ENCODE measurements at regions not wholly inside any gene's neighbourhood (a gene's known extent, or its start where the extent isn't known, plus 50 kb on each side); places are given as distances from the start of the nearest gene placed in this dataset.
A peak's percentile ranks its signal among the peaks of the same experiment; 100 is the strongest.

DNA sequence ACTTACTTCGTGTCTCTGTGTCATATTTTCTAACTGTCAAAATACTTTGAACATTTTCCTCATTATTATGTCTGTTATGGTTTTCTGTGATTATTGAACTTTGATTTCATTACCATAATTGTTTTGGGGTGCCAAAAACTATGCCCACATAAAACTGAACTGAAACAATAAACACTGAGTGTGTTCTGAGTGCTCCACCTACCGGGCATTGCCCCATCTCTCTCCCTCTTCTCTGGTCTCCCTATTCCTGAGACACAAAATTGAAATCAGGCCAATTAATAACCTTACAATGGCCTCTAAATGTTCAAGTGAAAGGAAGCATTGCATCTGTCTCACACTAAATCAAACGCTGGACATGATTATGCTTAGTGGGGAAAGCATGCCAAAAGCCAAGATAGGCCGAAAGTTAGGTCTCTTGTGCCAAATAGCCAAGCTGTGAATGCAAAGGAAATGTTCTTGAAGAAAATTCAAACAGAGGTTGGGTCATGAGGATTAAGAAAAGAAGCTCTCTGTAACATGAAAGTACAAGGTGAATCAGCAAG is 972.3 kb downstream of the PCDH7 start:
- H3K4me3 Mint-ChIP-seq (ENCODE audit: unreplicated experiment): no peak overlapping the region
- no peaks in the 10 kb centered on the region for H3K36me3 Mint-ChIP-seq (ENCODE audit: low read depth, unreplicated experiment)
- no peak overlapping the region for H3K27ac Mint-ChIP-seq (ENCODE audit: unreplicated experiment)
- no peaks in the 10 kb centered on the region for H3K9me3 Mint-ChIP-seq (ENCODE audit: unreplicated experiment)
- H3K4me1 Mint-ChIP-seq (ENCODE audit: unreplicated experiment): no peaks in the 10 kb centered on the region
- DNase-seq (ENCODE audit: low spot score): no peak
- TF ChIP-seq, protein P1, sequence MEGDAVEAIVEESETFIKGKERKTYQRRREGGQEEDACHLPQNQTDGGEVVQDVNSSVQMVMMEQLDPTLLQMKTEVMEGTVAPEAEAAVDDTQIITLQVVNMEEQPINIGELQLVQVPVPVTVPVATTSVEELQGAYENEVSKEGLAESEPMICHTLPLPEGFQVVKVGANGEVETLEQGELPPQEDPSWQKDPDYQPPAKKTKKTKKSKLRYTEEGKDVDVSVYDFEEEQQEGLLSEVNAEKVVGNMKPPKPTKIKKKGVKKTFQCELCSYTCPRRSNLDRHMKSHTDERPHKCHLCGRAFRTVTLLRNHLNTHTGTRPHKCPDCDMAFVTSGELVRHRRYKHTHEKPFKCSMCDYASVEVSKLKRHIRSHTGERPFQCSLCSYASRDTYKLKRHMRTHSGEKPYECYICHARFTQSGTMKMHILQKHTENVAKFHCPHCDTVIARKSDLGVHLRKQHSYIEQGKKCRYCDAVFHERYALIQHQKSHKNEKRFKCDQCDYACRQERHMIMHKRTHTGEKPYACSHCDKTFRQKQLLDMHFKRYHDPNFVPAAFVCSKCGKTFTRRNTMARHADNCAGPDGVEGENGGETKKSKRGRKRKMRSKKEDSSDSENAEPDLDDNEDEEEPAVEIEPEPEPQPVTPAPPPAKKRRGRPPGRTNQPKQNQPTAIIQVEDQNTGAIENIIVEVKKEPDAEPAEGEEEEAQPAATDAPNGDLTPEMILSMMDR (IDR thresholded peaks at IDR 0.05; ENCODE audit: unreplicated experiment): no peak
- no peaks in the 10 kb centered on the region for H3K27me3 Mint-ChIP-seq (ENCODE audit: unreplicated experiment)

DNA sequence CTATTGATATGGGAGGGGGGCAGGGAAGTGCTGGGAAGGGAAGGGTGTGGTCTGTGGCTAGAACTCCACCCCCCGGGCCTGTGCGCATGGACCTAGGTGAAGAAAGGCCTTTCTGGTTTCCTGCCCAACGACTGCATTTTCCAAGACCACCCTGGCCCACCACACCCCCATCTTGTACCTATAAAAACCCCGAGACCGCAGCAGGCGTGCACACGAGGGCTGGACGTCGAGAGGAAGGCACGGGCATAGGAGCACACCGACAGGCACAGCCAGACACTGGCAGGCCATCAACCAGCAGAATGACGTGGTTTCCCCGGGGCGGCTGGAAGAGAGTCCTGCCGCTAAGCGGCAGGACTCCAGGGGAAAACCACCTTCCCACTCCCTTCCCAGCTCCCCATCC is 981.1 kb downstream of the PCDH7 start:
- H3K4me1 Mint-ChIP-seq (ENCODE audit: unreplicated experiment): no peaks in the 10 kb centered on the region
- TF ChIP-seq, protein P1 (IDR thresholded peaks at IDR 0.05; ENCODE audit: unreplicated experiment): no peak
- no peaks in the 10 kb centered on the region for H3K9me3 Mint-ChIP-seq (ENCODE audit: unreplicated experiment)
- no peaks in the 10 kb centered on the region for H3K36me3 Mint-ChIP-seq (ENCODE audit: low read depth, unreplicated experiment)
- peaks cover 3% of the 10 kb centered on the region for H3K27me3 Mint-ChIP-seq (ENCODE audit: unreplicated experiment)
- H3K4me3 Mint-ChIP-seq (ENCODE audit: unreplicated experiment): no peak overlapping the region
- peak overlapping the region; percentile 55 for H3K27ac Mint-ChIP-seq (ENCODE audit: unreplicated experiment)
- no peak for DNase-seq (ENCODE audit: low spot score)

DNA sequence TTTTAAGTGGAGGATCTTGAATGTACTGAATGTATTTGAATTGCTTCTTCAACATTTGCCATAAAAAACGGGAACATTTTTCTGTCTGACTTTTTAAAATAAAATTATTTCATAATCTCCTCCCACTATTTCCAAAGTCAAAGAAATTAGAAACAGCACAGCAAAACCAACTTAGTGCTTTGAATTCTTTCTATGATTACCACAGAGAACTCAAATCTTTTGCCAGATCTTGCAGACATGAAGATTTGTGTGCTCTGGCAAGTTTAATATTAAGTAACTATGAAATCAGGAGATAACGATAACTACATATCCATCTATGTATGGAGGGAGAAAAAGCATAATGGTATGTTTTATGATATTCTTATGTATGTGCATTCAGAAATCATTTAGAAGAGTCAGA is 982.2 kb downstream of the PCDH7 start:
- H3K27me3 Mint-ChIP-seq (ENCODE audit: unreplicated experiment): peaks cover 3% of the 10 kb centered on the region
- TF ChIP-seq, protein P1 (IDR thresholded peaks at IDR 0.05; ENCODE audit: unreplicated experiment): no peak

DNA sequence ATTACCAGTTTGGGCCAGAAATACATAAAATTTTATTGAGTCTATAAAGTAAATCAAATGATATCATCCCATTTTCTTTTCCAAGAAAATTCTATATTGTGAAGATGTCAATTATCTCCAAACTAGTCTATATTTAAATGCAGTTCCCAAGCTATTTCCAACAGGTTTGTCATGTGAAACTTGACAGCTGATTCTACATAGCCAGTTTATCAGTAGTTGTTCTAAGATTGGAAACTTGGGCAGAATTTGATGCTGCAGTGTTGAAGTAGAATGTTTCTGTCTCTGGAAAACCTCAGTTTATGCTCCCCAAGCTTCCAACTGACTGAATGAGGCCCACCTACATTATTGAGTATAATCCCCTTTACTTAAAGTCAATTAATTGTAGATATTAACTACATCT is 994.1 kb downstream of the PCDH7 start:
- Mint-ChIP-seq H3K4me1 (ENCODE audit: unreplicated experiment) (no peaks in the 10 kb centered on the region), H3K27ac (ENCODE audit: unreplicated experiment) (no peak overlapping the region), H3K36me3 (ENCODE audit: low read depth, unreplicated experiment) (no peaks in the 10 kb centered on the region), H3K9me3 (ENCODE audit: unreplicated experiment) (no peaks in the 10 kb centered on the region), H3K27me3 (ENCODE audit: unreplicated experiment) (no peaks in the 10 kb centered on the region), H3K4me3 (ENCODE audit: unreplicated experiment) (no peak overlapping the region)
- DNase-seq (ENCODE audit: low spot score): no peak
- TF ChIP-seq, protein P1 (IDR thresholded peaks at IDR 0.05; ENCODE audit: unreplicated experiment): no peak

More for the DNA sequence above, 982.2 kb downstream of the PCDH7 start:
- Mint-ChIP-seq H3K4me1 (ENCODE audit: unreplicated experiment) (no peaks in the 10 kb centered on the region), H3K36me3 (ENCODE audit: low read depth, unreplicated experiment) (no peaks in the 10 kb centered on the region), H3K9me3 (ENCODE audit: unreplicated experiment) (no peaks in the 10 kb centered on the region), H3K4me3 (ENCODE audit: unreplicated experiment) (no peak overlapping the region), H3K27ac (ENCODE audit: unreplicated experiment) (no peak overlapping the region)
- DNase-seq (ENCODE audit: low spot score): no peak

DNA sequence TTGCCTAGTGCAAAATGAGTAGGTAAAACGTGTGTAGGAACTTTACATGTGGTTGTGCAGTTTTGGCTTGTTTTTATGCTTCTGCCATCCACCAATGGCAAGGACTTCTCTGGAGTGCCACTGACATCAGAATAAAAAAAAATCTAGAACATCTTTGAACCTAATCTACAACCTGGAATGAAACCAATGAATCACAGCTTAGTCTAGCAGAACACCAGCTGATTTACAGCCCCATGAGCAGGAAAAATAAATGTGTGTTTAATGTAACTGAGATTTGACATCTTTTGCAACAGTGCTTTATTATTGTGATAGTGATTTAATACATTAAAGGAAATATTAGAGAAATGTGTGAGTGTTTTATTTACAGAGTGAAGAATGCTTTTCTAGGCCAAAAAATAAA is 995.1 kb downstream of the PCDH7 start:
- H3K27ac Mint-ChIP-seq (ENCODE audit: unreplicated experiment): no peak overlapping the region
- H3K4me3 Mint-ChIP-seq (ENCODE audit: unreplicated experiment): no peak overlapping the region
- no peaks in the 10 kb centered on the region for H3K9me3 Mint-ChIP-seq (ENCODE audit: unreplicated experiment)
- H3K4me1 Mint-ChIP-seq (ENCODE audit: unreplicated experiment): no peaks in the 10 kb centered on the region
- H3K36me3 Mint-ChIP-seq (ENCODE audit: low read depth, unreplicated experiment): no peaks in the 10 kb centered on the region
- DNase-seq (ENCODE audit: low spot score): no peak
- TF ChIP-seq, protein P1 (IDR thresholded peaks at IDR 0.05; ENCODE audit: unreplicated experiment): no peak
- no peaks in the 10 kb centered on the region for H3K27me3 Mint-ChIP-seq (ENCODE audit: unreplicated experiment)

Measured in endothelial cell (in vitro differentiated cells).